Tibial nerve (tissue), 4 donors: ENCODE measurements at regions not wholly inside any gene's neighbourhood (a gene's known extent, or its start where the extent isn't known, plus 50 kb on each side); places are given as distances from the start of the nearest gene placed in this dataset.

Experiments
- DNase-seq, 2 donors: peaks; one replicate each; pipeline ENCODE4 v3.0.0-alpha.2; 2019; ENCODE audit warnings: low spot score in 2 of 2
- H3K27ac ChIP-seq, 4 donors: fragments of 200-600 bp; sonication (generic) in 3 of 4; one replicate each; pipeline ENCODE4 v1.5.1; 2017 to 2019; ENCODE audit warnings: mild to moderate bottlenecking in 1 of 4
- H3K27me3 ChIP-seq, 2 donors: fragments of 200-600 bp; sonication (generic) in 1 of 2; one replicate each; pipeline versions ENCODE4 v1.5.1 to v1.6.0; 2017 to 2019
- H3K36me3 ChIP-seq, 3 donors: fragments of 200-600 bp; sonication (generic); one replicate each; pipeline ENCODE4 v1.5.1; 2018 to 2019
- H3K4me1 ChIP-seq, 4 donors: fragments of 200-600 bp; sonication (generic) in 3 of 4; one replicate each; pipeline ENCODE4 v1.5.1; 2017 to 2019
- H3K4me3 ChIP-seq, 4 donors: fragments of 200-600 bp; sonication (generic) in 3 of 4; one replicate each; pipeline ENCODE4 v1.5.1; 2017 to 2019; ENCODE audit warnings: mild to moderate bottlenecking in 1 of 4, moderate library complexity in 1 of 4
- H3K9me3 ChIP-seq, 4 donors: fragments of 200-600 bp; sonication (generic) in 3 of 4; one replicate each; pipeline ENCODE4 v1.5.1; 2017 to 2019
- CTCF ChIP-seq, 5 experiments: fragments of 200-600 bp in 3 of 5; fragments of 450-650 bp in 2 of 5; sonication (generic) in 3 of 5; IDR thresholded peaks; one replicate each; pipeline ENCODE4 v1.5.1; 2016 to 2019; ENCODE audit warnings: antibody characterized with exemption in 5 of 5, mild to moderate bottlenecking in 3 of 5, moderate library complexity in 2 of 5
- EP300 ChIP-seq, 2 donors: sonication (generic); formaldehyde crosslinking; IDR thresholded peaks; one replicate each; pipeline ENCODE4 v1.6.1; 2017; ENCODE audit warnings: antibody characterized with exemption in 2 of 2, mild to moderate bottlenecking in 1 of 2
- POLR2A ChIP-seq, 2 donors: fragments of 450-650 bp; IDR thresholded peaks; one replicate each; pipeline ENCODE4 v1.6.1; 2017; ENCODE audit warnings: antibody characterized with exemption in 2 of 2, mild to moderate bottlenecking in 2 of 2, moderate library complexity in 2 of 2
- WGBS, 2 donors: methylation state at CpG; one replicate each; pipeline ENCODE4 v1.1.5; 2018; 5-methylcytosine and 5-hydroxymethylcytosine counted together

DNA sequence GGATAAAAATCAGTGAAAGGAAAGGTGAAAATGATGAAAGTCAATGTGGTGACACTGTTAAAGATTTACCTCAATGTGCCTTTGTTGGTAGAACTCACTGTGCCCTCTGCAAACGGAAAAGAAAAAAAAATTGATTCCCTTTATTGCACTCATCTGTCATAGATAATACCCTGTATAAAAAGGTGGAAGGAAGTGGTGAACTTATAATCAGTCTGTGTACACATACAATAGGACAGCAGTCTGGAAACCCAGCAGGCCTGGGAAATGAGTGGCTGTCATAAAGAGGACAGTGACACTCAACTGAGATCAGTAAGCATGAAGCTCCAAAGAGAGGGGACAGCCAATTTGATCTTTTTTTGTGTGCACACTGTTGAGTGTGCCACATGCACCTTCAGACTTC, 364.7 kb downstream of the NOVA1 start:
- H3K27me3 ChIP-seq = no peaks in the 10 kb centered on the region
- no peaks in the 10 kb centered on the region for H3K36me3 ChIP-seq
- H3K27ac ChIP-seq = no peak overlapping the region
- 41 to 60% methylated on average over 1 of the region's 1 CpG for WGBS, 2 donors
- H3K9me3 ChIP-seq = no peaks in the 10 kb centered on the region
- no peak for DNase-seq
- H3K4me1 ChIP-seq = no peaks in the 10 kb centered on the region
- no peak overlapping the region for H3K4me3 ChIP-seq
- TF ChIP-seq EP300 (IDR thresholded peaks at IDR 0.05) = no peak

DNA sequence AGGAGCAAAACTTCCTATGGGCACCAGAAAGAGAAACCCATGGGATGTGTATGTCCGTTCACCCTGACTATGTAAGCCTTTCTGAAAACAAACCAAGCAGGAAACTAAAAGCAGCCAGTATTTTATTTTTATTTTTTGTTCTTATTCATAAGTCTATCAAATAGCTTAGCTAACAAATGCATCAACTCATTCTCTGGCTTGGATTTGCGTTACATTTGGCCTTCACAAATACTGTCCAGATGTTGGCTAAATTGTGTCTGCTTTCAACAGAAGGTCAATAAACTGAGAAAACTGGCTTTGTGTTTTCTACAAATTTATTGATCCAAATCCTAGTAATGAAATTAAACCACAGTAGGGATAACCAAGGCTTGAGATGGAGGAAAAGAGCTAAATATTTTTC, 379.0 kb downstream of the NOVA1 start:
- peak overlapping the region in 1 of 4 donors; percentile 3 for H3K27ac ChIP-seq
- TF ChIP-seq CTCF (IDR thresholded peaks at IDR 0.05) (no peak), POLR2A (IDR thresholded peaks at IDR 0.05) (no peak), EP300 (IDR thresholded peaks at IDR 0.05) (no peak)

DNA sequence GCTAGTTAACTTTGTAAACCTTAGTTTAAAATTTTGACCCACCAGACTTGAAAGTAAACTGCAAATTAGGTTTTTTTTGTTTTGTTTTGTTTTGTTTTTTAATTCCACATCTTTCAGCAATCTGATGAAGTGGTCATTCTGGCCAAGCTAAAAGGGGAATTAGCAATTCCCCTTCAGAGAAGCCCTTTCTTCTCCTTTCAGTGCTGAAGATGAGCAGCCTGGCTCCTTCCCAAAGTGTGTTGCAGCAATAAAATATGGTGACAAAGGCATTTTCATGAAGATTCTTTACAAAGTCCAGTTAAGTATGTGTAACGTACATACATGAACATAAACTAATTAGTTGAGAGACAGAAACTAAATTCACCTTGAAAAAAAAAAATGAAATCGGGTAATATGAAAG, 380.1 kb downstream of the NOVA1 start:
- Histone ChIP-seq H3K4me1 (peaks cover 0 to 16% (median 0%) of the 10 kb centered on the region in 4 donors), H3K27ac (no peak overlapping the region), H3K27me3 (no peaks in the 10 kb centered on the region), H3K9me3 (no peaks in the 10 kb centered on the region), H3K4me3 (no peak overlapping the region), H3K36me3 (no peaks in the 10 kb centered on the region)
- WGBS, 2 donors = 46 to 63% methylated on average over 2 of the region's 2 CpGs
- TF ChIP-seq POLR2A (IDR thresholded peaks at IDR 0.05) = no peak
- TF ChIP-seq CTCF (IDR thresholded peaks at IDR 0.05) = no peak
- TF ChIP-seq EP300 (IDR thresholded peaks at IDR 0.05) = no peak
- DNase-seq = peak in 1 of 2 donors; percentile 22

More for the DNA sequence above, 379.0 kb downstream of the NOVA1 start:
- Histone ChIP-seq H3K27me3 (no peaks in the 10 kb centered on the region), H3K4me3 (no peak overlapping the region), H3K4me1 (peaks cover 0 to 16% (median 0%) of the 10 kb centered on the region in 4 donors), H3K36me3 (no peaks in the 10 kb centered on the region), H3K9me3 (no peaks in the 10 kb centered on the region)
- no peak for DNase-seq
- 50 to 61% methylated on average over 2 of the region's 2 CpGs for WGBS, 2 donors

DNA sequence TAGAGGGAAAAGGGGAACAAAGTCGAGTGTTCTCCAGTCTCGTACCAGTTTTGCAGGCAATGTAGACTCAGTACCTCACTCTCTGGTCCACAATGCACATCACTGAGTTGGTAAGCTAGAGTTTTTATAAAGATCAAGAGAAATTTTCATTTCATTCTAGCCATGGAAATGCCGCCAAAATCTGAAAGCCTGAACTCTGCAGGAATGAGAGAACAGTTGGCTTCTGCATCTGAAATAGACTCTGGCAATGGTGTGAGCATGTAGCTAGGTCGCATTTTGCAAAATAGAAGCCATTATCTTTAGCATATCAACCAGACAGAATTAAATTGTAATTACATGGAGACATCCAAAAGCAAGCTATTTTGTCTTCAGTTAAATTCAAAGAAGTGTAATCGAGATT, 381.0 kb downstream of the NOVA1 start:
- H3K27me3 ChIP-seq = no peaks in the 10 kb centered on the region
- no peaks in the 10 kb centered on the region for H3K36me3 ChIP-seq
- TF ChIP-seq CTCF (IDR thresholded peaks at IDR 0.05) = no peak
- no peak for TF ChIP-seq POLR2A (IDR thresholded peaks at IDR 0.05)
- TF ChIP-seq EP300 (IDR thresholded peaks at IDR 0.05) = no peak
- DNase-seq = no peak
- peaks cover 0 to 16% (median 0%) of the 10 kb centered on the region in 4 donors for H3K4me1 ChIP-seq
- 78 to 83% methylated on average over 5 of the region's 5 CpGs for WGBS, 2 donors
- H3K4me3 ChIP-seq = no peak overlapping the region
- H3K9me3 ChIP-seq = no peaks in the 10 kb centered on the region
- no peak overlapping the region for H3K27ac ChIP-seq

- Histone ChIP-seq H3K27ac (no peak overlapping the region), H3K27me3 (no peaks in the 10 kb centered on the region), H3K9me3 (no peaks in the 10 kb centered on the region), H3K36me3 (no peaks in the 10 kb centered on the region), H3K4me1 (peaks cover 0 to 16% (median 0%) of the 10 kb centered on the region in 4 donors), H3K4me3 (no peak overlapping the region)
- no peak for DNase-seq
- 90 to 100% methylated on average over 1 of the region's 1 CpG for WGBS, 2 donors
- TF ChIP-seq EP300 (IDR thresholded peaks at IDR 0.05) (no peak), POLR2A (IDR thresholded peaks at IDR 0.05) (no peak), CTCF (IDR thresholded peaks at IDR 0.05) (no peak)
These were observed 383.8 kb downstream of the NOVA1 start for GRCh38 chr14:26213846-26214575.
